ENCODE measurements at regions not wholly inside any gene's neighbourhood (a gene's known extent, or its start where the extent isn't known, plus 50 kb on each side); places are given as distances from the start of the nearest gene placed in this dataset.

GRCh38 chr20:40962733-40963504, 65.7 kb upstream of the TOP1 start (continued):
- TF ChIP-seq AHDC1 (CRISPR knock-in tag; IDR thresholded peaks at IDR 0.05; ENCODE audit: borderline replicate concordance) = no peak
- no peak for TF ChIP-seq LCORL (IDR thresholded peaks at IDR 0.05)
- 0 out of 2 replicates have a peak, but pooled peaks have one; percentile 46 for TF ChIP-seq LCORL (CRISPR knock-in tag; IDR thresholded peaks at IDR 0.05)
- TF ChIP-seq ZNF550 (CRISPR knock-in tag; IDR thresholded peaks at IDR 0.05; ENCODE audit: borderline replicate concordance) = 0 out of 2 replicates have a peak, but pooled peaks have one; percentile 30
- no peak for TF ChIP-seq RBM22 (optimal IDR thresholded peaks at IDR 0.05; ENCODE audit: low read length)
- TF ChIP-seq STAT5B (CRISPR knock-in tag; IDR thresholded peaks at IDR 0.05) = no peak
- TF ChIP-seq EED (CRISPR knock-in tag; IDR thresholded peaks at IDR 0.05) = no peak
- TF ChIP-seq RBM39 (IDR thresholded peaks at IDR 0.05; ENCODE audit: low read depth, low read length, poor library complexity, severe bottlenecking) = peak; percentile 64
- 0 out of 2 replicates have a peak, but pooled peaks have one; percentile 50 for TF ChIP-seq ZNF746 (CRISPR knock-in tag; IDR thresholded peaks at IDR 0.05)
- peak; percentile 28; the same call in 1 of the 2 replicates for TF ChIP-seq ZNF768 (CRISPR knock-in tag; IDR thresholded peaks at IDR 0.05)
- TF ChIP-seq MLXIP (CRISPR knock-in tag; IDR thresholded peaks at IDR 0.05; ENCODE audit: borderline replicate concordance) = no peak
- peak; percentile 14; the same call in 1 of the 2 replicates for TF ChIP-seq PHF8 (CRISPR knock-in tag; IDR thresholded peaks at IDR 0.05)
- TF ChIP-seq CCDC6 (CRISPR knock-in tag; IDR thresholded peaks at IDR 0.05) = 0 out of 2 replicates have a peak, but pooled peaks have one; percentile 27
- TF ChIP-seq MTERF4 (CRISPR knock-in tag; IDR thresholded peaks at IDR 0.05) = peak; percentile 31; the same call in 1 of the 2 replicates
- 0 out of 2 replicates have a peak, but pooled peaks have one; percentile 58 for TF ChIP-seq ZNF276 (CRISPR knock-in tag; IDR thresholded peaks at IDR 0.05; ENCODE audit: low read depth)
- peak; percentile 40; the same call in 1 of the 2 replicates for TF ChIP-seq ZNF337 (CRISPR knock-in tag; IDR thresholded peaks at IDR 0.05; ENCODE audit: borderline replicate concordance, low read depth)
